ENCODE measurements at regions not wholly inside any gene's neighbourhood (a gene's known extent, or its start where the extent isn't known, plus 50 kb on each side); places are given as distances from the start of the nearest gene placed in this dataset.

GRCh38 chrX:39150220-39150619, 349.0 kb downstream of the MID1IP1 start:
- DNase-seq: no peak

GRCh38 chrX:39150621-39151020, 349.4 kb downstream of the MID1IP1 start:
- no peak for DNase-seq

GRCh38 chrX:39152106-39152649, 350.9 kb downstream of the MID1IP1 start:
- peak; percentile 61 for DNase-seq

GRCh38 chrX:39156051-39156450, 354.8 kb downstream of the MID1IP1 start:
- DNase-seq: no peak

- DNase-seq: no peak
Observed at GRCh38 chrX:39157006-39157405, 355.7 kb downstream of the MID1IP1 start.

GRCh38 chrX:39157796-39158195, 356.5 kb downstream of the MID1IP1 start:
- no peak for DNase-seq

GRCh38 chrX:39158801-39159657, 357.8 kb downstream of the MID1IP1 start:
- DNase-seq: peak; percentile 36

GRCh38 chrX:39159921-39160507, 358.8 kb downstream of the MID1IP1 start:
- DNase-seq: peak; percentile 35

- DNase-seq: peak; percentile 5
Observed at GRCh38 chrX:39161611-39162255, 360.5 kb downstream of the MID1IP1 start.

GRCh38 chrX:39162322-39162735, 361.1 kb downstream of the MID1IP1 start:
- peak; percentile 16 for DNase-seq

- DNase-seq: no peak
Observed at GRCh38 chrX:39163581-39164126, 362.4 kb downstream of the MID1IP1 start.

GRCh38 chrX:39164212-39164611, 363.0 kb downstream of the MID1IP1 start:
- no peak for DNase-seq

GRCh38 chrX:39165185-39165584, 363.9 kb downstream of the MID1IP1 start:
- no peak for DNase-seq

- no peak for DNase-seq
Observed at GRCh38 chrX:39165773-39166172, 364.5 kb downstream of the MID1IP1 start.

- DNase-seq: no peak
Observed at GRCh38 chrX:39167791-39168190, 366.5 kb downstream of the MID1IP1 start.

- no peak for DNase-seq
Observed at GRCh38 chrX:39168609-39169008, 367.4 kb downstream of the MID1IP1 start.

GRCh38 chrX:39169976-39170375, 368.7 kb downstream of the MID1IP1 start:
- DNase-seq: no peak

- no peak for DNase-seq
Observed at GRCh38 chrX:39170464-39170863, 369.2 kb downstream of the MID1IP1 start.

- no peak for DNase-seq
Observed at GRCh38 chrX:39171686-39172085, 370.4 kb downstream of the MID1IP1 start.

GRCh38 chrX:39174241-39174771, 373.0 kb downstream of the MID1IP1 start:
- no peak for DNase-seq

- DNase-seq: peak; percentile 11
Observed at GRCh38 chrX:39174772-39175417, 373.6 kb downstream of the MID1IP1 start.

GRCh38 chrX:39175418-39176057, 374.3 kb downstream of the MID1IP1 start:
- no peak for DNase-seq
